ENCODE measurements at regions not wholly inside any gene's neighbourhood (a gene's known extent, or its start where the extent isn't known, plus 50 kb on each side); places are given as distances from the start of the nearest gene placed in this dataset.
"Not testable (repeated sequence)": the region's sequence is repeated elsewhere in the genome, so short reads cannot be mapped to it uniquely, and the experiment has no call there.

- no peak for FAIRE-seq
- TF ChIP-seq POLR2AphosphoS5 (IDR thresholded peaks at IDR 0.05; ENCODE audit: low read depth, low read length) (no peak), PAX5 (IDR thresholded peaks at IDR 0.05; ENCODE audit: insufficient read depth, low read length, severe bottlenecking) (no peak), SPI1 (IDR thresholded peaks at IDR 0.05; ENCODE audit: low read depth, low read length) (no peak), TAF1 (IDR thresholded peaks at IDR 0.05; ENCODE audit: low read depth, low read length) (no peak), POU2F2 (IDR thresholded peaks at IDR 0.05; ENCODE audit: low read depth, low read length) (no peak), POLR2A (IDR thresholded peaks at IDR 0.05; ENCODE audit: low read depth, low read length) (no peak)
- DNase-seq (ENCODE audit: insufficient read length, low spot score): no peak
Observed at GRCh38 chr1:34363447-34363846, 186.7 kb downstream of the C1orf94 start.

GRCh38 chr1:34363915-34364314, 187.2 kb downstream of the C1orf94 start:
- FAIRE-seq (no peak), DNase-seq (ENCODE audit: insufficient read length, low spot score) (no peak)
- TF ChIP-seq POU2F2 (IDR thresholded peaks at IDR 0.05; ENCODE audit: low read depth, low read length) (no peak), TAF1 (IDR thresholded peaks at IDR 0.05; ENCODE audit: low read depth, low read length) (no peak), PAX5 (IDR thresholded peaks at IDR 0.05; ENCODE audit: insufficient read depth, low read length, severe bottlenecking) (no peak), POLR2A (IDR thresholded peaks at IDR 0.05; ENCODE audit: low read depth, low read length) (no peak), POLR2AphosphoS5 (IDR thresholded peaks at IDR 0.05; ENCODE audit: low read depth, low read length) (no peak), SPI1 (IDR thresholded peaks at IDR 0.05; ENCODE audit: low read depth, low read length) (no peak)

- TF ChIP-seq POLR2AphosphoS5 (IDR thresholded peaks at IDR 0.05; ENCODE audit: low read depth, low read length) (no peak), POLR2A (IDR thresholded peaks at IDR 0.05; ENCODE audit: low read depth, low read length) (no peak), TAF1 (IDR thresholded peaks at IDR 0.05; ENCODE audit: low read depth, low read length) (no peak), PAX5 (IDR thresholded peaks at IDR 0.05; ENCODE audit: insufficient read depth, low read length, severe bottlenecking) (no peak)
- DNase-seq (ENCODE audit: insufficient read length, low spot score) (no peak), FAIRE-seq (no peak)
Observed at GRCh38 chr1:34364376-34364775, 187.7 kb downstream of the C1orf94 start.

- no peak for FAIRE-seq
- DNase-seq (ENCODE audit: insufficient read length, low spot score): no peak
- TF ChIP-seq TAF1 (IDR thresholded peaks at IDR 0.05; ENCODE audit: low read depth, low read length): no peak
- no peak for TF ChIP-seq SPI1 (IDR thresholded peaks at IDR 0.05; ENCODE audit: low read depth, low read length)
Observed at GRCh38 chr1:34365295-34365694, 188.6 kb downstream of the C1orf94 start.

GRCh38 chr1:34366875-34367624, 190.3 kb downstream of the C1orf94 start:
- DNase-seq (ENCODE audit: insufficient read length, low spot score) (no peak), FAIRE-seq (no peak)
- TF ChIP-seq SPI1 (IDR thresholded peaks at IDR 0.05; ENCODE audit: low read depth, low read length) (no peak), POLR2A (IDR thresholded peaks at IDR 0.05; ENCODE audit: low read depth, low read length) (no peak), TAF1 (IDR thresholded peaks at IDR 0.05; ENCODE audit: low read depth, low read length) (no peak), POU2F2 (IDR thresholded peaks at IDR 0.05; ENCODE audit: low read depth, low read length) (no peak), PAX5 (IDR thresholded peaks at IDR 0.05; ENCODE audit: insufficient read depth, low read length, severe bottlenecking) (no peak), POLR2AphosphoS5 (IDR thresholded peaks at IDR 0.05; ENCODE audit: low read depth, low read length) (no peak)

GRCh38 chr1:34367954-34368353, 191.2 kb downstream of the C1orf94 start:
- FAIRE-seq: no peak
- no peak for DNase-seq (ENCODE audit: insufficient read length, low spot score)
- TF ChIP-seq PAX5 (IDR thresholded peaks at IDR 0.05; ENCODE audit: insufficient read depth, low read length, severe bottlenecking): no peak
- no peak for TF ChIP-seq SPI1 (IDR thresholded peaks at IDR 0.05; ENCODE audit: low read depth, low read length)
- no peak for TF ChIP-seq POU2F2 (IDR thresholded peaks at IDR 0.05; ENCODE audit: low read depth, low read length)
- TF ChIP-seq POLR2AphosphoS5 (IDR thresholded peaks at IDR 0.05; ENCODE audit: low read depth, low read length): no peak
- TF ChIP-seq TAF1 (IDR thresholded peaks at IDR 0.05; ENCODE audit: low read depth, low read length): no peak
- TF ChIP-seq POLR2A (IDR thresholded peaks at IDR 0.05; ENCODE audit: low read depth, low read length): no peak

GRCh38 chr1:34369701-34370455, 193.2 kb downstream of the C1orf94 start:
- DNase-seq (ENCODE audit: insufficient read length, low spot score): no peak
- no peak for TF ChIP-seq POLR2A (IDR thresholded peaks at IDR 0.05; ENCODE audit: low read depth, low read length)
- no peak for TF ChIP-seq TAF1 (IDR thresholded peaks at IDR 0.05; ENCODE audit: low read depth, low read length)
- no peak for TF ChIP-seq POLR2AphosphoS5 (IDR thresholded peaks at IDR 0.05; ENCODE audit: low read depth, low read length)
- no peak for TF ChIP-seq PAX5 (IDR thresholded peaks at IDR 0.05; ENCODE audit: insufficient read depth, low read length, severe bottlenecking)
- TF ChIP-seq SPI1 (IDR thresholded peaks at IDR 0.05; ENCODE audit: low read depth, low read length): no peak
- TF ChIP-seq POU2F2 (IDR thresholded peaks at IDR 0.05; ENCODE audit: low read depth, low read length): no peak
- FAIRE-seq: no peak

GRCh38 chr1:34370748-34371147, 194.0 kb downstream of the C1orf94 start:
- TF ChIP-seq POLR2A (IDR thresholded peaks at IDR 0.05; ENCODE audit: low read depth, low read length) (no peak), POU2F2 (IDR thresholded peaks at IDR 0.05; ENCODE audit: low read depth, low read length) (no peak), PAX5 (IDR thresholded peaks at IDR 0.05; ENCODE audit: insufficient read depth, low read length, severe bottlenecking) (no peak), POLR2AphosphoS5 (IDR thresholded peaks at IDR 0.05; ENCODE audit: low read depth, low read length) (no peak)
- FAIRE-seq (no peak), DNase-seq (ENCODE audit: insufficient read length, low spot score) (no peak)

GRCh38 chr1:34371179-34371578, 194.5 kb downstream of the C1orf94 start:
- not testable (repeated sequence) for FAIRE-seq; DNase-seq (ENCODE audit: insufficient read length, low spot score)

Measured in GM12891 (cell line).